ENCODE measurements at regions not wholly inside any gene's neighbourhood (a gene's known extent, or its start where the extent isn't known, plus 50 kb on each side); places are given as distances from the start of the nearest gene placed in this dataset.

DNA sequence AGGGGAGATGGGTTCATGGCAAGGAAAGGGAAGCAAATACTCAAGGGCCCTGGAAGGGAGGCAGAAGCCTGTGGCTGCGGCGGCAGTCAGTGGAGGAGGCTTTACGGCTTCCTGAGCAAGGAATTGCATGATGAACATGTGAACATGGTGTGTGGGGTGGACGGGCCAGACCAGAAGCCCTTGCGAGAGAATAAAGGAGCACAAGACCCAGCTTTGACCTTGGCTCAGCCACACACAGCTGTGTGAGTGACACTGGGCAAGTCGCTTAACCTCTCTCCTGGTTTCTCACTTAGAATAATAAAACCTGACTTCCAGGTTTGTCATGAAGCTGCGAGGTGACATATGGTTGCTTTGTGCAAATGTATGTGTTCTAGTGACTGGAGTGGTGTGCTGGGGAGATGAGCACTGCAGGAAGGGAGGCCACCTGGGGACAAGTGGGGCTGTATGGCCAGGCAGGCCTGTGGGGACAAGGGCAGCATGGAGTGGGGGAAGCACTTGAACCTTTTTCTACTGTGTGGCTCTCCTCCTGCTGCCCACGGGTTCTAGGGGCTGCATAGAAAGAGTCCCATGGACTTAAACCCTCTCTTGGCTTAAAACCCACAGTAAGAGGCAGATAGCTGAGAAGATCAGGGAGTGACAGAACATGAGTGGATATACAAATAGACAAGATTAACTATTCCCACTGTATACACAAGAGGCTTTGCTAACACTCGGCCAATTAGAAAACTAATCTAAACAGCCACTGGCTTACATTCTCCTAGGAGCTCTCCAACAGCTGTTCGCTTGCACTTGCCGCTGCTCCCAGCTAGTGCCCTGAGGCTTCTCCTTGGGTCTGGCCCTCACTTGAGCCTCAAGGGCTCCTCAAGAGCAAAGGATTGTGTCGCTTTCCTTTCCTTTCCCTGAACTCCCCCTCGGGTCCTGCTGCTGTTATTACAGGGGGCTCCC is 67.3 kb upstream of the CDON start:
- TF ChIP-seq POLR2A (IDR thresholded peaks at IDR 0.05; ENCODE audit: low read depth, low read length): no peak
- TF ChIP-seq SPI1 (IDR thresholded peaks at IDR 0.05; ENCODE audit: low read depth, low read length): no peak
- TF ChIP-seq PAX5 (IDR thresholded peaks at IDR 0.05; ENCODE audit: insufficient read depth, low read length, severe bottlenecking): no peak
- TF ChIP-seq TAF1 (IDR thresholded peaks at IDR 0.05; ENCODE audit: low read depth, low read length): no peak
- TF ChIP-seq POLR2AphosphoS5 (IDR thresholded peaks at IDR 0.05; ENCODE audit: low read depth, low read length): no peak
- no peak for DNase-seq (ENCODE audit: insufficient read length, low spot score)
- FAIRE-seq: no peak

- DNase-seq (ENCODE audit: insufficient read length, low spot score): no peak
- FAIRE-seq: no peak
- TF ChIP-seq POLR2AphosphoS5 (IDR thresholded peaks at IDR 0.05; ENCODE audit: low read depth, low read length) (no peak), SPI1 (IDR thresholded peaks at IDR 0.05; ENCODE audit: low read depth, low read length) (no peak), TAF1 (IDR thresholded peaks at IDR 0.05; ENCODE audit: low read depth, low read length) (no peak), POU2F2 (IDR thresholded peaks at IDR 0.05; ENCODE audit: low read depth, low read length) (no peak), PAX5 (IDR thresholded peaks at IDR 0.05; ENCODE audit: insufficient read depth, low read length, severe bottlenecking) (no peak), POLR2A (IDR thresholded peaks at IDR 0.05; ENCODE audit: low read depth, low read length) (no peak)
These were observed 65.2 kb upstream of the CDON start for GRCh38 chr11:126127898-126128297.

DNA sequence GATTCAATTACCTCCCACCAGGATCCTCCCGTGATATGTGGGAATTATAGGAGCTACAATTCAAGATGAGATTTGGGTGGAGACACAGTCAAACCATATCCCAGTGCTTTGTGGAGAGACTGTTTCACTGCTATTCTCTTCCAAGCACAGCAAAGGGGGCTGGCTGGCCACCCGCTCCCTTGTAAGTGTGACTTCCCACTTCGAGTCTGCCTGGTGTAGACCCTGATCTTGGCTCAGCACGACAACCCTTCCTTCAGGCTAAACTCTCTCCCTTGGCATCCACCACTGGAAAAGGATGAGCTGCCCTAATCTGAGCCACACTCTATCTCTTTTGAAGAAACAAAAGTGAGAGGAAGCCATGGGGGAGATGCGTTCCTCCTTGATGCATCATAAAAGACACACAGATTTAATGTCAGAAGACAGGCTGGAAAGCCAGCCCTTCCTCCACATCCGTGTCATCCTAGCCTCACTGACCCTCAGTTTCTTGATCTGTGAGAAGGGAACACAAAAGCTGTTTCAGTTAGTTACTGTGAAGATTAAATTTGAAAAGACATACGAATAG is 64.7 kb upstream of the CDON start:
- FAIRE-seq: no peak
- TF ChIP-seq TAF1 (IDR thresholded peaks at IDR 0.05; ENCODE audit: low read depth, low read length) (no peak), POU2F2 (IDR thresholded peaks at IDR 0.05; ENCODE audit: low read depth, low read length) (no peak), SPI1 (IDR thresholded peaks at IDR 0.05; ENCODE audit: low read depth, low read length) (no peak)
- DNase-seq (ENCODE audit: insufficient read length, low spot score): no peak

DNA sequence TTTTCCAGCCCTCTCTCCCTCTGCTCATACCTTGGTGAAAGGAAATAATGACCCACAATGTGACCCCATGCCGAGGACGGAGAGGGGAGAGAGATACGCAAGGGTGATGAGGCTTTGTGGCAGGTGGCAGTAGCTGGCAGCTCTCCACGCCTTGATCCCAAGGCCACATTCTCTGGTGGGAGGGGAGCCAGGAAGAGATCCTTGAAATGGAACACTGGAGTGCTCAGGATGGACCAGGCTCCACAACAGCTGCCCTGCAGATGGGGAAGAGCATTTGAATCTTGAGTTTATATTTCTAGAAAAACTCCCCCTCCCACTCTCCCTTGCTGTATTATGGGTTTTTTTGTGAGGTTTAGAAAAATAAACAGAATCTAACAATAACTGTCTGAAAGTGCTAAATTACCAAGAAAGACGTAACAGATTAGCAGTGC is 61.6 kb upstream of the CDON start:
- no peak for TF ChIP-seq POLR2A (IDR thresholded peaks at IDR 0.05; ENCODE audit: low read depth, low read length)
- TF ChIP-seq TAF1 (IDR thresholded peaks at IDR 0.05; ENCODE audit: low read depth, low read length): no peak
- no peak for TF ChIP-seq SPI1 (IDR thresholded peaks at IDR 0.05; ENCODE audit: low read depth, low read length)
- no peak for TF ChIP-seq POLR2AphosphoS5 (IDR thresholded peaks at IDR 0.05; ENCODE audit: low read depth, low read length)
- TF ChIP-seq PAX5 (IDR thresholded peaks at IDR 0.05; ENCODE audit: insufficient read depth, low read length, severe bottlenecking): no peak
- TF ChIP-seq POU2F2 (IDR thresholded peaks at IDR 0.05; ENCODE audit: low read depth, low read length): no peak
- no peak for DNase-seq (ENCODE audit: insufficient read length, low spot score)

GRCh38 chr11:126123686-126124085 is 61.0 kb upstream of the CDON start:
- TF ChIP-seq PAX5 (IDR thresholded peaks at IDR 0.05; ENCODE audit: insufficient read depth, low read length, severe bottlenecking) (no peak), POLR2AphosphoS5 (IDR thresholded peaks at IDR 0.05; ENCODE audit: low read depth, low read length) (no peak), POU2F2 (IDR thresholded peaks at IDR 0.05; ENCODE audit: low read depth, low read length) (no peak), POLR2A (IDR thresholded peaks at IDR 0.05; ENCODE audit: low read depth, low read length) (no peak), SPI1 (IDR thresholded peaks at IDR 0.05; ENCODE audit: low read depth, low read length) (no peak), TAF1 (IDR thresholded peaks at IDR 0.05; ENCODE audit: low read depth, low read length) (no peak)
- DNase-seq (ENCODE audit: insufficient read length, low spot score) (no peak), FAIRE-seq (no peak)

More for the DNA sequence above, 61.6 kb upstream of the CDON start:
- no peak for FAIRE-seq

DNA sequence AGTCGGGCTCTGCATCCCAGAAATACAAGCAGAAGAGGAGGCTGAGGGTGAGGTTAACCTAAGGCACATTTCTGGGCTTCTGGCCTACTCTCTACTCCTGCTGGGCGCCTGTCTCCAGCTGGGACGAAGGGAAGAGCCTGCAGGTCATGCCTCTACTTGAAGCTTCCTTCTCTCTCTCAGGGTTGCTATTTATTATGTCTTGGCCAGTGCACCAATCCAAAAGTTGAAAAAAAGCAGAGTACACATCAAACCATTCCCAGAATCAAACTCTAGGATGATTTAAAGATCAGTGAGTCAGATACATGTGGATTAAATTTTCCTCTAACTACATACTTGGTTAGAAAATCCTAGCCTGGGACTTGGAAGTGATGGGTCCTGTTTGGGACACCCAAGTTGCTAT is 60.2 kb upstream of the CDON start:
- no peak for FAIRE-seq
- DNase-seq (ENCODE audit: insufficient read length, low spot score): no peak
- TF ChIP-seq SPI1 (IDR thresholded peaks at IDR 0.05; ENCODE audit: low read depth, low read length): no peak
- TF ChIP-seq POLR2A (IDR thresholded peaks at IDR 0.05; ENCODE audit: low read depth, low read length): no peak
- TF ChIP-seq POLR2AphosphoS5 (IDR thresholded peaks at IDR 0.05; ENCODE audit: low read depth, low read length): no peak
- no peak for TF ChIP-seq TAF1 (IDR thresholded peaks at IDR 0.05; ENCODE audit: low read depth, low read length)
- TF ChIP-seq POU2F2 (IDR thresholded peaks at IDR 0.05; ENCODE audit: low read depth, low read length): no peak
- no peak for TF ChIP-seq PAX5 (IDR thresholded peaks at IDR 0.05; ENCODE audit: insufficient read depth, low read length, severe bottlenecking)

GRCh38 chr11:126121296-126121695 is 58.6 kb upstream of the CDON start:
- DNase-seq (ENCODE audit: insufficient read length, low spot score): no peak
- FAIRE-seq: no peak
- TF ChIP-seq SPI1 (IDR thresholded peaks at IDR 0.05; ENCODE audit: low read depth, low read length) (no peak), POLR2AphosphoS5 (IDR thresholded peaks at IDR 0.05; ENCODE audit: low read depth, low read length) (no peak), PAX5 (IDR thresholded peaks at IDR 0.05; ENCODE audit: insufficient read depth, low read length, severe bottlenecking) (no peak), POU2F2 (IDR thresholded peaks at IDR 0.05; ENCODE audit: low read depth, low read length) (no peak), TAF1 (IDR thresholded peaks at IDR 0.05; ENCODE audit: low read depth, low read length) (no peak), POLR2A (IDR thresholded peaks at IDR 0.05; ENCODE audit: low read depth, low read length) (no peak)

DNA sequence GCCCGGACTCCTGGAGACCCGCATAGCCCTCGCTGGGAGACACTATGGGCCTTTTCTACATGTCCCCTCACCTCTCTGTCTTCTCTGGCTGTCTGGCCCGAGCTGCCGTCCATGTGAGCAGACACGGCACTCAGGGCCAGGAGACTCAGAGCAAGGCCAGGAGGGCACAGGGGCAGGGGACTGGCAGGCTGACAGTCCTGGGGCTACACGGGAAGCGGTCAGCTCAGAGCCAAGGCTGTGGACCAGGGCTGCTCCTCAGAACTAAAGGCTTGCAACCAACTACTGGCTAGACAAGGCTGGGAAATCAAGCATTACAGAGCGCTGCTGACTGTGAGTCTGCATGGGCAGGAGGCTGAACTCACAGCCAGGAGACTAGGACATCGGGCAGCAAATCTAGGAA is 56.1 kb upstream of the CDON start:
- TF ChIP-seq POU2F2 (IDR thresholded peaks at IDR 0.05; ENCODE audit: low read depth, low read length) (no peak), SPI1 (IDR thresholded peaks at IDR 0.05; ENCODE audit: low read depth, low read length) (no peak), POLR2A (IDR thresholded peaks at IDR 0.05; ENCODE audit: low read depth, low read length) (no peak), PAX5 (IDR thresholded peaks at IDR 0.05; ENCODE audit: insufficient read depth, low read length, severe bottlenecking) (no peak), POLR2AphosphoS5 (IDR thresholded peaks at IDR 0.05; ENCODE audit: low read depth, low read length) (no peak), TAF1 (IDR thresholded peaks at IDR 0.05; ENCODE audit: low read depth, low read length) (no peak)
- FAIRE-seq (no peak), DNase-seq (ENCODE audit: insufficient read length, low spot score) (no peak)

DNA sequence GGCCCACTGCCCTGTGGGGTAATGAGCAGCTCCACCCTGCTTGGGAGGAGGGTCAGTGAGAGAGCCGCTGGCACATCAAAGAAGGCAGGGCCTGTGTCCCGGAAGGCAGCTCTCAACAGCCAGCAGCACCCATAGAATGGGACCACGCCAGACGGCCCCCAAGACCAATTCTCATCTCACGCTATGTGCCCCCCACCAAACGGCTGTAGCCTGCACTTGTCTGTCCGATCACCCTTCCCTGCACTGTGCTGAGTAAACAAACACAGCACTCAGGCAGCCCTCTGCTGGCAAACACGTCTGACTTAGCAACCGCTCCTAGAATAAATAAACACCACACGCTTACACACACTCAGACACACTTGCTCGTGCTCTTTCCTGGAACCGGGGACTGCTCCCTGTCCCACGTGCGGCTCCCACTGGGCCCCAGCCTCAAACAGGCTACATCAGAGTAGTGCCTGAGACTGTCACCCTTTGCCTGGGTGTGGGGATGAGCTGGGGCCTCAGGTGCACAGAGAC is 53.2 kb upstream of the CDON start:
- FAIRE-seq: no peak
- TF ChIP-seq POU2F2 (IDR thresholded peaks at IDR 0.05; ENCODE audit: low read depth, low read length) (no peak), SPI1 (IDR thresholded peaks at IDR 0.05; ENCODE audit: low read depth, low read length) (no peak), POLR2A (IDR thresholded peaks at IDR 0.05; ENCODE audit: low read depth, low read length) (no peak), TAF1 (IDR thresholded peaks at IDR 0.05; ENCODE audit: low read depth, low read length) (no peak), PAX5 (IDR thresholded peaks at IDR 0.05; ENCODE audit: insufficient read depth, low read length, severe bottlenecking) (no peak), POLR2AphosphoS5 (IDR thresholded peaks at IDR 0.05; ENCODE audit: low read depth, low read length) (no peak)
- no peak for DNase-seq (ENCODE audit: insufficient read length, low spot score)

All from GM12891 (cell line).